ENCODE measurements at regions not wholly inside any gene's neighbourhood (a gene's known extent, or its start where the extent isn't known, plus 50 kb on each side); places are given as distances from the start of the nearest gene placed in this dataset.

DNA sequence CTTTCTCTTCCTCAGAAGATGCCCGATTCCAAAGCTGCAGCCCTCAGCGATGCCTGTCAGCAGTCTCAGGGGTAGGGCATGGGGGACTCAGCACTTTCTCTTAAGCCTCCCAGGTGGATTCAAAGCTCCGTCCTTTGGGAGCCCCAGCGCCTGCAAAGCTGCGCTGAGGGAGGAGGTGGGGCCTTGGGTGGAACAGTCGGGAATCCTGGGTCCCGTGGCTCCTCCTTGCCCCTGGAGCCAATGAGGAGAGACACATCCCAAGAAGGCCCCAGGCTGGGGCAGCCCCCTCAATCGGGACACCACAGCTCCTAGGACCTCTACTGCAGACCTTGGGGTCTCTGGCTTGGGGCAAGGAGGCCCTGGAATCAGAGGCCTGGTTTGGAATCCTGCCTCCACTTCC, 227.5 kb upstream of the IGF1R start:
- no peak for TF ChIP-seq CTCF (IDR thresholded peaks at IDR 0.05; ENCODE audit: low read depth, low read length, missing control alignments)
- no peak for DNase-seq (ENCODE audit: low read depth)
- H3K4me3 ChIP-seq (ENCODE audit: low read depth, low read length): no peak overlapping the region
- in situ Hi-C loops (cut with HindIII; ENCODE audit: low sequenced_read_pairs): no loop called here

GRCh38 chr15:98421419-98422129, 226.8 kb upstream of the IGF1R start:
- in situ Hi-C loops (cut with HindIII; ENCODE audit: low sequenced_read_pairs): no loop called here
- no peak overlapping the region for H3K4me3 ChIP-seq (ENCODE audit: low read depth, low read length)
- no peak for DNase-seq (ENCODE audit: low read depth)
- peak; percentile 95 for TF ChIP-seq CTCF (IDR thresholded peaks at IDR 0.05; ENCODE audit: low read depth, low read length, missing control alignments)

DNA sequence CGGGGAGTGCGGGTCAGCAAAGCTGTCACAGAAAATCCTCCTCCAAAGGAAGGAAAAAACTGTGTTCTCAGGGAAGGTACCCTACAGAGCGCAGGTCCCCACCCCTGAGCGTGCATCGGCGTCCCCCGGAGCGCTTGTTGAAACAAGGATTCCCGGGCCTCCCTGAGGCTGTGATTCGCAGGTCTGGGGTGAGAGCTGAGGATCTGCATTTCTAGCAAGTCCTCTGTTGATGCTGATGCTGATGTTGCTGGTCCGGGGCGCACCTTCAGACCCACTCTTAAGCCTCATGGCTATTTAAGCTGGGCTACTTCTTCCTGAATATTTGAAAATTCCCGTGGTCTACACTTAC, 226.2 kb upstream of the IGF1R start:
- no peak for DNase-seq (ENCODE audit: low read depth)
- in situ Hi-C loops (cut with HindIII; ENCODE audit: low sequenced_read_pairs): no loop called here
- H3K4me3 ChIP-seq (ENCODE audit: low read depth, low read length): no peak overlapping the region
- TF ChIP-seq CTCF (IDR thresholded peaks at IDR 0.05; ENCODE audit: low read depth, low read length, missing control alignments): no peak

GRCh38 chr15:98425173-98425572, 223.2 kb upstream of the IGF1R start:
- no peak for DNase-seq (ENCODE audit: low read depth)

GRCh38 chr15:98427321-98427720, 221.0 kb upstream of the IGF1R start:
- no peak for DNase-seq (ENCODE audit: low read depth)
- in situ Hi-C loops (cut with HindIII; ENCODE audit: low sequenced_read_pairs): loop anchor here (25.0 kb wide), 1 partner anchor 635 kb away; no protein-coding TSS in a partner anchor
- no peak for TF ChIP-seq CTCF (IDR thresholded peaks at IDR 0.05; ENCODE audit: low read depth, low read length, missing control alignments)
- no peak overlapping the region for H3K4me3 ChIP-seq (ENCODE audit: low read depth, low read length)

More at GRCh38 chr15:98425173-98425572, 223.2 kb upstream of the IGF1R start:
- in situ Hi-C loops (cut with HindIII; ENCODE audit: low sequenced_read_pairs): loop anchor here (25.0 kb wide), 1 partner anchor 637 kb away; no protein-coding TSS in a partner anchor
- H3K4me3 ChIP-seq (ENCODE audit: low read depth, low read length): no peak overlapping the region
- TF ChIP-seq CTCF (IDR thresholded peaks at IDR 0.05; ENCODE audit: low read depth, low read length, missing control alignments): no peak

- H3K4me3 ChIP-seq (ENCODE audit: low read depth, low read length): peak overlapping the region; percentile 37
- peak; percentile 65 for TF ChIP-seq CTCF (IDR thresholded peaks at IDR 0.05; ENCODE audit: low read depth, low read length, missing control alignments)
- peak; percentile 4 for DNase-seq (ENCODE audit: low read depth)
- in situ Hi-C loops (cut with HindIII; ENCODE audit: low sequenced_read_pairs): loop anchor here (25.0 kb wide), 1 partner anchor 634 kb away; no protein-coding TSS in a partner anchor
Measured at GRCh38 chr15:98428253-98428989, 219.9 kb upstream of the IGF1R start.
